ENCODE measurements at regions not wholly inside any gene's neighbourhood (a gene's known extent, or its start where the extent isn't known, plus 50 kb on each side); places are given as distances from the start of the nearest gene placed in this dataset.

DNA sequence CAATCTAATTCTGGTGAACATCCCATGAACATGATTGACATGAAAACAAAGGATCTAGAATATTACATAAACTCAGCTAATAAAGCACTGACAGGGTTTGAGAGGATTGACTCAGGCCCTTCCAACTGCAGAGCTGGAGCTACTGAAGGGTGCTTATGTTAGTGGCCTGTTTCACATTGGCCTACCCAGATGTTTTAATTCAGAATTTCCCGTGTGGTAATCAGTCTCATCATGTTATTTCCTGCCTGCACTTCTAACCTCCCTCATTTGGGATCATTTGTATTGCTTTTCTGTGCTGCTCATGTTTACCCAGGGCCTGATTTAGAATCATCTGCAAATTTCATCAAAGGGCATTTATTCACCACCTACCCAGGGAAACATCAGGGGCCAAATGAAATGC, 270.3 kb downstream of the PLPP3 start:
- no peak overlapping the region for H3K4me3 ChIP-seq (ENCODE audit: low read length in 3 of 3)
- TF ChIP-seq CTCF (IDR thresholded peaks at IDR 0.05; ENCODE audit: borderline replicate concordance, extremely low read depth, insufficient read depth): no peak
- DNase-seq (no peak), FAIRE-seq (no peak)
- intact Hi-C loops (cut with DNase I): no loop called here
- H3K9me3 ChIP-seq (ENCODE audit: control insufficient read depth in 2 of 3, insufficient read depth in 1 of 3, low read length in 3 of 3): peaks cover 0 to 8% (median 0%) of the 10 kb centered on the region in 3 donors
- no peaks in the 10 kb centered on the region for H3K4me1 ChIP-seq (ENCODE audit: control insufficient read depth in 2 of 3, insufficient read depth in 2 of 3, low read depth in 1 of 3, low read length in 3 of 3)
- no peaks in the 10 kb centered on the region for H3K36me3 ChIP-seq (ENCODE audit: control insufficient read depth in 2 of 3, insufficient read depth in 3 of 3, low read length in 3 of 3)
- no peaks in the 10 kb centered on the region for H3K27me3 ChIP-seq (ENCODE audit: control insufficient read depth, insufficient read depth, low read length)
- no peak overlapping the region for H3K27ac ChIP-seq (ENCODE audit: low read depth in 2 of 2, low read length in 2 of 2)
- no peak overlapping the region for H3K9ac ChIP-seq (ENCODE audit: low read length in 3 of 3)

DNA sequence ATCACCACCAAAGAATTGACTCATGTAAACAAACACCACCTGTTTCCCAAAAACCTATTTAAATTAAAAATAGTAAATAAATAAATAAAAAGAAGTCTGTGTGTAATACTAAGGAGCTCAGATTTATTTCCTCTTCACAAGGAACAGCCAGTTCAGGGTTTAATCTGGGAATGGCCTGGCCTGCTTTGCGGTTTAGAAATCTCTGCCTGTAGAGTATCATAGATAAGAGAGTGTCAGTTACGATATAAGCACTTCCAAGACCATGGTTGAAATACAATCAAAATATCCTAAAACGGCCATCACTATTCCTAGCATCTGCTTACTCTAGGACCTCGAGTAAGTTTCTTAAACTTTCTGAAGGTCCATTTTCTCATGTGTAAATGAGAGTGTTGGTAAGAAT, 274.4 kb downstream of the PLPP3 start:
- no peaks in the 10 kb centered on the region for H3K36me3 ChIP-seq (ENCODE audit: control insufficient read depth in 2 of 3, insufficient read depth in 3 of 3, low read length in 3 of 3)
- no peak overlapping the region for H3K27ac ChIP-seq (ENCODE audit: low read depth in 2 of 2, low read length in 2 of 2)
- intact Hi-C loops (cut with DNase I): no loop called here
- H3K27me3 ChIP-seq (ENCODE audit: control insufficient read depth, insufficient read depth, low read length): no peaks in the 10 kb centered on the region
- no peak overlapping the region for H3K9ac ChIP-seq (ENCODE audit: low read length in 3 of 3)
- peaks cover 0 to 8% (median 0%) of the 10 kb centered on the region in 3 donors for H3K9me3 ChIP-seq (ENCODE audit: control insufficient read depth in 2 of 3, insufficient read depth in 1 of 3, low read length in 3 of 3)
- H3K4me3 ChIP-seq (ENCODE audit: low read length in 3 of 3): no peak overlapping the region
- no peak for TF ChIP-seq CTCF (IDR thresholded peaks at IDR 0.05; ENCODE audit: borderline replicate concordance, extremely low read depth, insufficient read depth)
- FAIRE-seq: no peak
- DNase-seq: no peak
- no peaks in the 10 kb centered on the region for H3K4me1 ChIP-seq (ENCODE audit: control insufficient read depth in 2 of 3, insufficient read depth in 2 of 3, low read depth in 1 of 3, low read length in 3 of 3)

DNA sequence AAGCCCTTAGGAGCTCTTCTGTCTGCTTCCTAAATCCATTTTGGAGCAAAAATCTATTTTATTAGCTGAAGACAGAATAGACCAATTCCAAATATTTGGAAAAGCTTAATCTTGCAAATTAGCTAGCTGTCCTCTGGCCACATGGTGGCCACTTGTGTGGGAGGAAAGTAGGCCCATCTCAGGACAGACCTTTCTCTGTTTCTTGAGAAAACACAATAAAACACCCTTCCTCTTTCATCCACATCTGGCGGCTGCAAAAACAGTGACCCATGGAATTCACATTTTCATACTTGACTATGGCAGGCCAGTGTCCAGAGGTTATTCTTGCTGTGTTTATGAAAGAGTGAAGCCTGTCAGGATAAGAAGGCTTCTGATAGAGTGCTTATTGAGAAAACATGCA, 275.6 kb downstream of the PLPP3 start:
- peak in 2 of 5 donors; percentile 15 to 22 for DNase-seq
- no peak for FAIRE-seq
- Histone ChIP-seq H3K9me3 (ENCODE audit: control insufficient read depth in 2 of 3, insufficient read depth in 1 of 3, low read length in 3 of 3) (peaks cover 0 to 5% (median 0%) of the 10 kb centered on the region in 3 donors), H3K36me3 (ENCODE audit: control insufficient read depth in 2 of 3, insufficient read depth in 3 of 3, low read length in 3 of 3) (no peaks in the 10 kb centered on the region), H3K4me1 (ENCODE audit: control insufficient read depth in 2 of 3, insufficient read depth in 2 of 3, low read depth in 1 of 3, low read length in 3 of 3) (no peaks in the 10 kb centered on the region), H3K27me3 (ENCODE audit: control insufficient read depth, insufficient read depth, low read length) (no peaks in the 10 kb centered on the region), H3K4me3 (ENCODE audit: low read length in 3 of 3) (no peak overlapping the region), H3K27ac (ENCODE audit: low read depth in 2 of 2, low read length in 2 of 2) (no peak overlapping the region), H3K9ac (ENCODE audit: low read length in 3 of 3) (no peak overlapping the region)
- no peak for TF ChIP-seq CTCF (IDR thresholded peaks at IDR 0.05; ENCODE audit: borderline replicate concordance, extremely low read depth, insufficient read depth)
- intact Hi-C loops (cut with DNase I): no loop called here

DNA sequence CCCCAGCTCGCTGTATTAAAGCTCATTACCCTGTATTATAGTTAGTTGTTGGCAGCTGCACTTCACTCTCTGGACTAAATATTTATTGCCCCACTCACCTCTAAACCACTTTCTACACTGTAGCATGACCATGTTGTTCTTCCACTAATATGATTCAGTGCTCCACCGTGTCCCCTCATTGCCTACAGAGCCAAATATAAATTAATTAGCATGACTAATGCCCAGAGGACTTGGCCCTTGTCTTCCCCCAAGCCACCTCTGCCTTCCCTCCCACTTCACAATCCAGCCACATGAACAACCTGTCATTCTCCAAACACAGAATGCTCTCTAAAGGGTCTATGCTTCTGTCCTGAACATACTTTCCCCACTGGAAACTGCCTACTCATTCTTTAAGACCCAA, 276.5 kb downstream of the PLPP3 start:
- intact Hi-C loops (cut with DNase I): no loop called here
- DNase-seq (no peak), FAIRE-seq (no peak)
- H3K9me3 ChIP-seq (ENCODE audit: control insufficient read depth in 2 of 3, insufficient read depth in 1 of 3, low read length in 3 of 3): no peaks in the 10 kb centered on the region
- no peak overlapping the region for H3K27ac ChIP-seq (ENCODE audit: low read depth in 2 of 2, low read length in 2 of 2)
- H3K4me3 ChIP-seq (ENCODE audit: low read length in 3 of 3): no peak overlapping the region
- H3K27me3 ChIP-seq (ENCODE audit: control insufficient read depth, insufficient read depth, low read length): no peaks in the 10 kb centered on the region
- H3K4me1 ChIP-seq (ENCODE audit: control insufficient read depth in 2 of 3, insufficient read depth in 2 of 3, low read depth in 1 of 3, low read length in 3 of 3): no peaks in the 10 kb centered on the region
- H3K9ac ChIP-seq (ENCODE audit: low read length in 3 of 3): no peak overlapping the region
- no peak for TF ChIP-seq CTCF (IDR thresholded peaks at IDR 0.05; ENCODE audit: borderline replicate concordance, extremely low read depth, insufficient read depth)
- no peaks in the 10 kb centered on the region for H3K36me3 ChIP-seq (ENCODE audit: control insufficient read depth in 2 of 3, insufficient read depth in 3 of 3, low read length in 3 of 3)

Measured in kidney (tissue), 13 donors.